GM13977 (cell line): ENCODE measurements at regions not wholly inside any gene's neighbourhood (a gene's known extent, or its start where the extent isn't known, plus 50 kb on each side); places are given as distances from the start of the nearest gene placed in this dataset.

ENCODE experiments used
- DNase-seq: peaks from one replicate; pipeline ENCODE4 v3.0.0; 2012; ENCODE audit warnings: low spot score
- CTCF ChIP-seq: IDR thresholded peaks from 2 replicates; pipeline ENCODE4 v1.5.1; 2012; ENCODE audit warnings: mild to moderate bottlenecking, control low read depth; ENCODE audit not compliant: insufficient read depth; ENCODE audit errors: extremely low read depth, missing control alignments
- in situ Hi-C: fragments of 300-500 bp; cut with MboI; formaldehyde crosslinking; loops from one replicate; pipeline ENCODE4 v1.12.0; 2022; ENCODE audit warnings: low sequenced_read_pairs, low pct_unique_long_range_greater_than_20kb, mixed read lengths, inconsistent platforms; ENCODE audit not compliant: unreplicated experiment

DNA sequence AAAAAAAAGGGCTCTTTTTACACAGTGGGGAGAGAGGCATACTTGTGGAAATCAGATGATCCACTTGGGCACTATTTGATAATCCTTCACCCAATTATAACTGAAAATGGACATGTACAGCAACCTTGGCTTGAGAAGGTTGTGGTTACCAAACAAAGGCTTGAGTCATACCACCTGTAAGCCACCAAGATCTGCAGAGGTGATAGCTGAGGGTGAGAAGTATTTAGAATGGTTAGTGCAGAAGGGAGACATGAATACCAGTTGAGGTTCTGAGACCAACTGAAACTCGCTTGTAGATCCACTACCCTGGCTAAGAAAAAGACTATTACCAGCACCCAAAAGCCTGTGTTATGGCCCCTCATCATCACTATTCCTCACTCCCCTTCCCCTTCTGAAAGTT is 614.0 kb downstream of the STIM2 start:
- TF ChIP-seq CTCF = no peak
- DNase-seq = no peak
- in situ Hi-C loops = no loop called here

DNA sequence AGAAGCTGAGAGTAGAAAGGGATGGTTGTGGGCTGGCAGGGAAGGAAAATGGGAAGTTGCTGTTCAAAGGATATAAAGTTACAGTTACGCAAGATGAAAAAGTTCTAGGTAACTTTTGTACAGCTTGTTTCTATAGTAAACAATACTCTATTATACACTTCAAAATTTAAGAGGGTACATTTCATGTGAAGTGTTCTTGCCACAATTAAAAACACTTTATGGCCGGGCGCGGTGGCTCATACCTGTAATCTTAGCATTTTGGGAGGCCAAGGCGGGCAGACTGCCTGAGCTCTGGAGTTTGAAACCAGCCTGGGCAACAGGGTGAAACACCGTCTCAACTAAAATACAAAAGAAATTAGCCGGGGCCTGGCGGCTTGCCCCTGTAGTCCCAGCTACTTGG is 623.6 kb downstream of the STIM2 start:
- in situ Hi-C loops = no loop called here
- TF ChIP-seq CTCF = no peak
- no peak for DNase-seq

DNA sequence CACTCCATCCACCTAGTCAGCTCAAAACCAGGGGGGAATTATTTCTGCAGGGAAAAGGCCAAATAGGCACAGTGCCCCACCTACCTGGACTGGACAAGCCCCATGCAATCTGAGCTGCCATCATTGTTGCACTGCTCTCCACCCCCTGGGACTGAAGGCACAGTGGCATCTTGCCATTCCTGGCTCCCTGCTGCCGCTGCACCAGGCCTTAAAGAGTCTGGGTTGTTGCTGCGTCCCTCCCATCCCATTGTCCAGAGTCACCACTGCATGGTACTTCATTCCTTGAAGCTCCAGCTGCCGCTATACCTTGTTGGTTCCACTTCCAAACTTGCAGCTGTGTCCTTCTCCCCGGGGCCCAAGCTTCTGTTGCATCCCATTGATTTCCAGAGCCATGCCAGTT is 629.7 kb downstream of the STIM2 start:
- DNase-seq = no peak
- in situ Hi-C loops = no loop called here
- no peak for TF ChIP-seq CTCF

GRCh38 chr4:27490766-27491165 is 630.1 kb downstream of the STIM2 start:
- TF ChIP-seq CTCF = no peak
- in situ Hi-C loops = no loop called here
- no peak for DNase-seq

DNA sequence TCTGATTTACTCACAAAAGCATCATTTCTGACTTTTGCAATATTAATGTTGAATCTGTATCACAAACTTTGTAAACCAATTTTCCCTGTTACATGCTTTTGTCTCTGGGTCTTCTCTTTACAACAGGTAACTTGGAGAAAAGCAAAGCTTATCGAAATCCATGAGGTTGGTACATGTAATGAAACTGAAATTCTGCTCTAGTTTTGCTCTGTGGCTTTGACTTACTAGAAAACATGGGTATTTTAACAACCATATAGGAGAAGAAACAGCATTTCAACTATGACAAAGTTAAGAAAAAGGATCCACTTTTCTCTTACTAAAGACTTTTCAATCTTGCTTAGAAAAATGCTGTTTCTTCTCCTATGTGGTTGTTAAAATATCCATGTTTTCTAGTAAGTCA is 645.8 kb downstream of the STIM2 start:
- no peak for TF ChIP-seq CTCF
- in situ Hi-C loops = no loop called here
- DNase-seq = no peak

DNA sequence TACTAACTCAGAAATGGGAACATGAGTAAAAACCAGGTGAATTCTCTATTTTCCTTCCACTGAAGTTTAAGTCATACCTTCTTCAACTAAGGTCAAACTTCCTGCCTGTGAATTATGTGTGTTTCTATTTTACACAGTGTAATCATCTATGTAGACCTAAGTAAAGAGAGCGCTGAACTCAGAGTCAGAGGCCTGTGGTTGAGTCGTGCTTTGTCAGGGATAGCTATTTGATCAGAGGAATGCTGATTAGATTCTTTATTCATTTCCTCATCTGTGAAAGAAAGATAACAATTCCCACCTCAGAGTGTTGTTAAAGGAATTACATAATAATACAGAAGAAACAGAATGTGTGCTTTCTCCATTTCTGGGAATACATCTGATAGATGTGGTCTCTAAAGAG is 654.1 kb downstream of the STIM2 start:
- in situ Hi-C loops = no loop called here
- no peak for TF ChIP-seq CTCF
- no peak for DNase-seq

DNA sequence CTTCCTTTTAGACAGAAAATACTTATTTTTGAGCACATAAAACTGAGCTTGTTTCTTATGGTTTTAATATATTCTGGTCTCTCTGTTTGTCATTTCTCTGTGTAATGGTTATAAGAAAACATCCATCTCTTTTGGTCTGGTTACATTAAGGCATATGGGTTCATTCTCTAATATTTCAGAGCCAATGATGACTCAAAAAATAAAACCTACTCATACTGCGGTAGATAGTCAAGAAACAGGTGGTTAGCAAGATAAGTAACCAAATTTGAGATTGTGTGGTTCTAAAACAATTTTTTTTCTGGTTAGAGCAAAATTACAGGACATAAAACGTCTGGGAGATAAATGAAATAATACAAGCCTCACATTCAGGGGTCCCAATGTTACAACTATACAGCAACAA is 654.5 kb downstream of the STIM2 start:
- DNase-seq = no peak
- TF ChIP-seq CTCF = no peak
- in situ Hi-C loops = no loop called here
